Epithelial cell of esophagus (primary cell): ENCODE measurements at regions not wholly inside any gene's neighbourhood (a gene's known extent, or its start where the extent isn't known, plus 50 kb on each side); places are given as distances from the start of the nearest gene placed in this dataset.

Experiments
- DNase-seq: peaks from one replicate; pipeline ENCODE4 v3.0.0; 2010; ENCODE audit warnings: low read depth
- H3K4me3 ChIP-seq: 2 replicates; pipeline ENCODE4 v1.5.1; 2011; ENCODE audit warnings: mild to moderate bottlenecking, low read length, control low read depth
- CTCF ChIP-seq: IDR thresholded peaks from 2 replicates; pipeline ENCODE4 v1.5.1; 2011; ENCODE audit warnings: low read depth, mild to moderate bottlenecking, low read length, control low read depth, inconsistent platforms; ENCODE audit not compliant: insufficient read depth; ENCODE audit errors: missing control alignments

GRCh38 chr18:67636597-67637385, 120.3 kb upstream of the DSEL start:
- TF ChIP-seq CTCF: no peak
- no peak for DNase-seq
- no peak overlapping the region for H3K4me3 ChIP-seq

GRCh38 chr18:67634631-67635338, 118.3 kb upstream of the DSEL start:
- TF ChIP-seq CTCF: no peak
- no peak overlapping the region for H3K4me3 ChIP-seq
- DNase-seq: no peak

GRCh38 chr18:67633939-67634338, 117.4 kb upstream of the DSEL start:
- DNase-seq: no peak
- TF ChIP-seq CTCF: no peak
- no peak overlapping the region for H3K4me3 ChIP-seq

- no peak for DNase-seq
- no peak overlapping the region for H3K4me3 ChIP-seq
- TF ChIP-seq CTCF: no peak
These were observed 105.4 kb upstream of the DSEL start for GRCh38 chr18:67621906-67622305.

GRCh38 chr18:67621049-67621713, 104.7 kb upstream of the DSEL start:
- no peak for DNase-seq
- H3K4me3 ChIP-seq: no peak overlapping the region
- no peak for TF ChIP-seq CTCF

- TF ChIP-seq CTCF: no peak
- H3K4me3 ChIP-seq: no peak overlapping the region
- no peak for DNase-seq
These were observed 101.5 kb upstream of the DSEL start for GRCh38 chr18:67618061-67618460.

- H3K4me3 ChIP-seq: no peak overlapping the region
- TF ChIP-seq CTCF: no peak
- DNase-seq: no peak
These were observed 99.4 kb upstream of the DSEL start for GRCh38 chr18:67615876-67616275.
